ENCODE measurements at regions not wholly inside any gene's neighbourhood (a gene's known extent, or its start where the extent isn't known, plus 50 kb on each side); places are given as distances from the start of the nearest gene placed in this dataset.

DNA sequence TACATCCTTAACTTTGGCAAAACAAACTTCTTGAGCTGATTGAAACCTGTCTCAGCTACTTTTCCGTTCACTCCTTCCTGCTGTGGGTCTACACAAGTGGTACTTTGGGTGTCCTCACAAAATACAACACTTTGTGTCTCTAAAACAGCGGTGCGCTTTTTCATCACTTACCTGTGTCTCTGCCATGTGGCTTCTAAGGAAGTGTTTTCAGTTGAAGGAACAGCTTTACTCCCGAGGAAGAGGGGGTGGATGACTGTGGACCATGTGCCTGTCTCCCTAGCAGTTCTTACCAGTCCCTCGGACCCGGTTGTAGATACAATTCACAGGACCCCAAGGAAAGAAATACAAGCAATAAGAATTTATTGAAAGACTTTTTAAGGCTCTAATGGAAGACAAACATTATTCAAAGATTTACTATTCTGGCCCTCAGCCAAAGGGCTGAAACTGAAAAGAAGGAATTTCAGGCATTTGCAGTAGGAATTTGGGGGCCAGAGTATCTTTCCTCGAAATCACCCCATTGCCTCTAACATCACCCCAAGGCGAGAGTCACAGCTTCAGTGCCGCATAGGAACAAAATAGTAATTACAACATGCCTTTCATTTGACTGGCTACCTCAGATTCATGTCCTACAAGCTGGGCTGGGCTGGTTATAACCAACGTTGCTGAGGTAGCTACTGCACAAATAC, 246.3 kb downstream of the ACTR3B start:
- Histone ChIP-seq H3K4me1 (ENCODE audit: insufficient read depth) (no peaks in the 10 kb centered on the region), H3K27ac (ENCODE audit: low read depth) (no peak overlapping the region), H3K4me3 (ENCODE audit: low read depth, low read length) (no peak overlapping the region), H3K36me3 (ENCODE audit: insufficient read depth) (no peaks in the 10 kb centered on the region)
- no peak for DNase-seq (ENCODE audit: extremely low spot score)
- WGBS, result 47% methylated on average over 10 of the region's 10 CpGs

DNA sequence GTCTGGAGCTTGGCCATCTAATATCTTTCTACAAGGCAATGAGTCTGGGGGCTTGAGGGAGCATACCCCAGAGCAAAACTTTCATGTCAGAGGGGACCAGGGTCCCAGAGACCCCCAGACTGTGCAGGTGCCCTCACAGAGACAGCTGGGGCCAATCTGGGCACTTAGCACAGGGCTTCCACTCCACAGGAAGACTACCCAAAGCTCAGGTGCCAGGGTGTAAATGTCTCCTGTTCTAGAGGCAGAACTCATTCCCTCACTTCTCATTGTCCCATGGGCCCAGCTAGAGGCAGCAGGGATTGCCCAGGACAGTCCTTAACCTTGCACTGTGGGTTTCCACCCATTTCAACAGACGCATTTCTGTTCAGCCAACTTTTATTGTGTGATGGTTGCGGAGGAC, 246.9 kb downstream of the ACTR3B start:
- Histone ChIP-seq H3K4me1 (ENCODE audit: insufficient read depth) (no peaks in the 10 kb centered on the region), H3K4me3 (ENCODE audit: low read depth, low read length) (no peak overlapping the region), H3K36me3 (ENCODE audit: insufficient read depth) (no peaks in the 10 kb centered on the region), H3K27ac (ENCODE audit: low read depth) (no peak overlapping the region)
- 91% methylated on average over 2 of the region's 2 CpGs for WGBS
- DNase-seq (ENCODE audit: extremely low spot score), result no peak

DNA sequence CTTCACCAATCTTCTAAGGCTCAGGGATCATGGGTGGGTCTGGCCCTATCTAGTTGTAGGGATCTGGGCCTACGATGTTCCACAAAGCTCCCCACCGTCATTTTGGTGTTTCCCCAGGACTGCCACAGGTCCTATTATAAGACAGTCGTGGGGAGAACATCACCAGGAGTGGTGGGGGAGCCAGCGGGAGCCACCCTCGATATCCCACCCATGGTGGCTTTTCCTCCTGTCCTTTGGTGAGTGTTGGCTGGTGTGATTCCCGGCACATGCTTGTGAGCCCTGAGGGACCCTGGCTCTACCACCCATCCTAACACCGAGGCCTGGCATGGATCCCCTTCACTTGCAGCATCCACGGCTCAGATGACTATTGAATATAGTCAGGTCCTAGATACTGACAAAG, 247.4 kb downstream of the ACTR3B start:
- Histone ChIP-seq H3K4me1 (ENCODE audit: insufficient read depth) (no peaks in the 10 kb centered on the region), H3K36me3 (ENCODE audit: insufficient read depth) (no peaks in the 10 kb centered on the region), H3K27ac (ENCODE audit: low read depth) (no peak overlapping the region), H3K4me3 (ENCODE audit: low read depth, low read length) (no peak overlapping the region)
- 94% methylated on average over 8 of the region's 8 CpGs for WGBS
- no peak for DNase-seq (ENCODE audit: extremely low spot score)

DNA sequence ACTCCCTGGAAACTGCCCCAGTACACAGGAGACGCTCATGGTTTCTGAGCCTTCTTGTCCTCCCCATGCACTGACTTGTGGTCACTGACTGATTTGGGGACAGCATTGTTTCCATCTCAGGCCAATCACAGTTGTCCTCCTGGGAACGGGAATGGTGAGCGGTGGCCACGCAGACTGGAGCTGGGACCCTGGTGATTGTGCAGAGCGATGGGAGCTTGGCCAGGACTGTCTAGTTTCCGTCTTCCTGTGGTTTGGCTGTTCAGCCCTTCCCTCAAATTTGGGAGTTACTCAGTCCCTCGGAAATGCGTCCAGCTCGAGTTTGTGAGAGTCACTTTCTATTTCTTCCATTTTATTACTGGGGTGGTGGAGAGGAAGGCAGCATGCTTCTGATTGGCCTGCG, 250.9 kb downstream of the ACTR3B start:
- no peaks in the 10 kb centered on the region for H3K36me3 ChIP-seq (ENCODE audit: insufficient read depth)
- WGBS, result 87% methylated on average over 10 of the region's 10 CpGs
- DNase-seq (ENCODE audit: extremely low spot score), result no peak
- H3K4me1 ChIP-seq (ENCODE audit: insufficient read depth), result no peaks in the 10 kb centered on the region
- H3K4me3 ChIP-seq (ENCODE audit: low read depth, low read length), result no peak overlapping the region
- no peak overlapping the region for H3K27ac ChIP-seq (ENCODE audit: low read depth)

DNA sequence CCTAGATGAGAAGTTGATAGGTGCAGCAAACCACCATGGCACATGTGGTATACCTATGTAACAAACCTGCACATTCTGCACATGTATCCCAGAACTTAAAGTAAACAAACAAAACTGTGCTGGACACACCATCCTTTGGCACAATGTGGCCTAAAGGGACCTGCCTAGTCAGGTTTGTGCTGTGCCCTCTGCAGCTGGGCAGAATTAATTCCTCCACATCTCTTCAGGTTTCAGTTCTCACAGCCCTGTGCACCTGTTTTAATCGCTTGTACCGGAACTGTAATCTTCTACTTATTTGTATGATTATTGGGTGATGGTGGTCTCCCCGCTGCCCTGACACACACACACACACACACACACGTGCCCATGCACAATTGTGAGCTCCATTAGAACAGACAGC, 252.7 kb downstream of the ACTR3B start:
- no peak overlapping the region for H3K4me3 ChIP-seq (ENCODE audit: low read depth, low read length)
- H3K4me1 ChIP-seq (ENCODE audit: insufficient read depth), result no peaks in the 10 kb centered on the region
- 79% methylated on average over 4 of the region's 4 CpGs for WGBS
- DNase-seq (ENCODE audit: extremely low spot score), result no peak
- H3K36me3 ChIP-seq (ENCODE audit: insufficient read depth), result no peaks in the 10 kb centered on the region
- no peak overlapping the region for H3K27ac ChIP-seq (ENCODE audit: low read depth)

DNA sequence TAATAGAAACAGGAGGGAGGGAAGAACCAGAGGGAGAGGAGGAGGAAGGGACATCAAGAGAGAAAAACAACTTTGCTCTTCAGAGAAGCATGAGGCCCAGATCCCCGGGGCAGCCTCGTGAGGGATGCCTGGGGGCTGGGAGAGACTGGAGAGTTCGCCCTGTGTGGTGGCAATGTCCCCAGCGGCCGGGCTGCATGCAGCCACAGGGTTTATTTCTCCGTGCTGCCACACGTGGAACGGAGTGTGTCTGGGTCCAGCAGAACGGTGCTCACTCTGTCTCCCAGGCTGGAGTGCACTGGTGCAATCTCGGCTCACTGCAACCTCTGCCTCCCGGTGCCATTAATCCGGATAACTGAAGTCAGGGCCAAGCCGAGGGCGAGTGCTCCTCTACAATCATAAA, 257.7 kb downstream of the ACTR3B start:
- H3K4me1 ChIP-seq (ENCODE audit: insufficient read depth), result no peaks in the 10 kb centered on the region
- WGBS, result 45% methylated on average over 14 of the region's 14 CpGs
- H3K4me3 ChIP-seq (ENCODE audit: low read depth, low read length), result no peak overlapping the region
- no peaks in the 10 kb centered on the region for H3K36me3 ChIP-seq (ENCODE audit: insufficient read depth)
- H3K27ac ChIP-seq (ENCODE audit: low read depth), result no peak overlapping the region
- no peak for DNase-seq (ENCODE audit: extremely low spot score)

DNA sequence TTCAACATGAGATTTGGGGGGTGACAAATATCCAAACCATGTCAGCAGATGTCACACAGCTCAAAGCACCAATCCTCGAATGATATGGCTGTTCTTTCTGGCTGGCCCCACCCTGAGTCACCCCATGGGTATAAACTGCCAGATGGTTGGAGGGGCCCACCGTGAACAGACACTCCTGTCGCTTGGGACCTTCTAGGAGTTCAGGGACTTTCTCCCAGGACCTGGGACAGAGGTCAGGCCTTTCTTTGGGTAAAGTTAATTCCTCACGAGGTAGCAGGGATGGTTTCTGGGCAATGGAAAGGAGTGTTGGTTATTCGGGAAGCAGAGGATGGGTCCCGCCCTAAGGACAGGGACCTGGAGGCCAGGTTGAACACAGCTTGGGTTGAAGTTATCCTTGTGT, 262.0 kb downstream of the ACTR3B start:
- DNase-seq (ENCODE audit: extremely low spot score), result no peak
- Histone ChIP-seq H3K4me3 (ENCODE audit: low read depth, low read length) (no peak overlapping the region), H3K27ac (ENCODE audit: low read depth) (no peak overlapping the region), H3K36me3 (ENCODE audit: insufficient read depth) (no peaks in the 10 kb centered on the region), H3K4me1 (ENCODE audit: insufficient read depth) (no peaks in the 10 kb centered on the region)
- WGBS, result 78% methylated on average over 6 of the region's 6 CpGs

DNA sequence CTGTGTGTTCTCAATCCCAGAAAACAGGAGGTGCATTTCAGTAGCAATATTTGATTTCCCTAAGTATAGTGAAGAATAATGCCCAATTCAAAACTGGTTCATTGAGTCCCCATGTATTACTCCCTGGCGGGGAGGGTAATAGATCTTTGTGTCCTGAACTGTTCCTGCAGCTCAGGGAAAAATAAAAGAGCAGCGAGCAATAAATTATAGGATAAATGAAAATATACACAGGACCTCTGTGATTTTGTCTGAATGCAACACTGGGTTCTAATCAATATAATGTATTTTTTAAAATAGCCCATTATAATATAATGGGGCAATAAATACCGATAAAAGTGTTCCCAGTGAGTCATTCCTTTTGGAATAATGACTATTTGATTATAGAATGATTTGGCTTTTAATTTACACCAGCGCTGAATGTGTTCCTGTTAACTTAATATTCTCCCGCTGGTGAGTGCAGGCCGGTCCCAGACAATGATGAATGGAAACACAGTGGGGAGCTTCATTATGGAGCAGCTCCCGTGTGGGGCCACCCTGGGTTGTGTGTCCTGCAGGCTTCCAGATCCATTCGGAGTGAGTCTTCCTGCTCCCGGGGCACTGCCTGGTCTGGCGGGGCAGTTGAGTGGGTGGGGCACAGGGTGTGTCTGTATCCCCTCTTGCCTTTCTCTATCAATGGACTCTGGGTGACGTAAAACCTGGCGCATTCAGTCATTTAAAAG, 263.1 kb downstream of the ACTR3B start:
- H3K36me3 ChIP-seq (ENCODE audit: insufficient read depth), result no peaks in the 10 kb centered on the region
- no peak overlapping the region for H3K27ac ChIP-seq (ENCODE audit: low read depth)
- H3K4me3 ChIP-seq (ENCODE audit: low read depth, low read length), result no peak overlapping the region
- DNase-seq (ENCODE audit: extremely low spot score), result no peak
- H3K4me1 ChIP-seq (ENCODE audit: insufficient read depth), result no peaks in the 10 kb centered on the region
- WGBS, result 57% methylated on average over 12 of the region's 12 CpGs

DNA sequence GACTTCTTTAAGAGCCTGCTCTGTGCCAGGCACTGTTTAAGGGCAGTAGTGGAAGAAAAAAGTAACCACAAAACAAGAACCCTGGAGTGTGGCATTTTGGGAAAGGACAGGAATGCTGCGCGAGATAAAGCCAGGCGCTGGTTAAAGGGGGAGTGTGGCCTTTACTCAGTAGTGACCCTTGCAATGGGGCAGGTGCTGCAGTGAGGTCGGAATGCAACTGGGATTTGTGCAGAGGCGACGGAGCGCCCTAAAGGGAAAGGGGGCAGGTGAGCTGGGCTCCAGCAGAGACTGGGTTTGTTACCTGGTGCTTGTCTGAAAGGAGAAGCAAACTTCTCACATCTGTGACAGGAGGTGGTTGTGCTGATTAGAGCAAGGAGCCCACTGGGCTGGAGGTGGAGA, 263.6 kb downstream of the ACTR3B start:
- no peak for DNase-seq (ENCODE audit: extremely low spot score)
- H3K4me3 ChIP-seq (ENCODE audit: low read depth, low read length), result no peak overlapping the region
- no peak overlapping the region for H3K27ac ChIP-seq (ENCODE audit: low read depth)
- WGBS, result 77% methylated on average over 7 of the region's 7 CpGs
- H3K36me3 ChIP-seq (ENCODE audit: insufficient read depth), result no peaks in the 10 kb centered on the region
- H3K4me1 ChIP-seq (ENCODE audit: insufficient read depth), result no peaks in the 10 kb centered on the region

DNA sequence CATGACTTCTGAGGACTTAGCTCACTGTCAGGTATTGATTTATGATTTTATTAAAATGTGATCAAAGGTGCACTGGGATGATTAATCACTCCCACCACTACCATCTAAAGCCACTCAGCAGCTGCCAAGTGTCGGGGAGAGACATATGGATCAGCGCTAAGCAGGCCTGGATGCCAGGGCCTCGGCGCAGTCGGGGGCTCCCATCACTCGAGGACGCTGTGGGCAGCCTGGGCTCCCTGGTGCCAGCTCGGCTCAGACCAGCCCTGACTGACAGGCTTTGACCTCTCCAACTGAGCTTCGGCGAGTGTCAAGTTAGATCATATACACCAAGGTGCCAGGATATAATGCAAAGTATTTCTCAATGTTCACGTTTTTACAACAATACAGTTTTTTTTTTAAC, 267.7 kb downstream of the ACTR3B start:
- Histone ChIP-seq H3K27ac (ENCODE audit: low read depth) (no peak overlapping the region), H3K4me3 (ENCODE audit: low read depth, low read length) (no peak overlapping the region), H3K36me3 (ENCODE audit: insufficient read depth) (no peaks in the 10 kb centered on the region), H3K4me1 (ENCODE audit: insufficient read depth) (no peaks in the 10 kb centered on the region)
- 88% methylated on average over 11 of the region's 11 CpGs for WGBS
- DNase-seq (ENCODE audit: extremely low spot score), result no peak

DNA sequence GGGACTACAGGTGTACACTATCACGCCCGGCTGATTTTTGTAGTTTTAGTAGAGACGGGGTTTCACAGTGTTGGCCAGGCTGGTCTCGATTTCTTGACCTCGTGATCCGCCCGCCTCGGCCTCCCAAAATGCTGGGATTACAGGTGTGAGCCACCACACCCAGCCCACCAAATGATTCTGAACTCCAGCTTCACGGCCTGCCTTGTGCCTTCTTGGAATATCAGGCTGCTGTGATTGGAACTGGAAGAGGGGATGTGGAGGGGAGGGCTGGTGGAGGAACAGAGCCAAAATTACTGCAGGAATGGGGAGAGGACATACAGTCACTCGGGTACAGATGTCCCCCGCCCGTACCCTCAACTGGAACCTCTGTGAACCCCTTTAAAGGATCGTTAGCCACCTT, 268.4 kb downstream of the ACTR3B start:
- Histone ChIP-seq H3K36me3 (ENCODE audit: insufficient read depth) (no peaks in the 10 kb centered on the region), H3K4me1 (ENCODE audit: insufficient read depth) (no peaks in the 10 kb centered on the region)

DNA sequence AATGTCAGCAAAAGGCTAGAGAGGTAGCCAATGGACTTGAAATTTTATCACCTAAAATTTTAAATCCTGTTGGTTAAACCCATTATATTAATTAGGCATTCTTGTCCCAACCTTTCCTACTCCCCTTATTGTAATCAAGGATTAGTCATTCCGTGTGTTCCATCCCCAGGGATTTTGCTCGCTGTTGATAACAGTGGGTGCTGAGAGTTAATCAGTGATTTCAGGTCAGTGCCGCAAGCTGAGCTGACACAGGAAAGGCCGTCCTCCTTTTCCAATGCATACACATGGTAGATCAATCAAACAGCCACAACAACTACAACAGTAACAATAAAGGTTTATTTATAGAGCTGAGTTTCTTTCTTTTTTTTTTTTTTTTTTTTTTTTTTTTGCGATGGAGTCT, 271.4 kb downstream of the ACTR3B start:
- no peak overlapping the region for H3K27ac ChIP-seq (ENCODE audit: low read depth)
- DNase-seq (ENCODE audit: extremely low spot score), result no peak
- H3K4me1 ChIP-seq (ENCODE audit: insufficient read depth), result no peaks in the 10 kb centered on the region
- WGBS, result 81% methylated on average over 5 of the region's 5 CpGs
- H3K36me3 ChIP-seq (ENCODE audit: insufficient read depth), result no peaks in the 10 kb centered on the region
- H3K4me3 ChIP-seq (ENCODE audit: low read depth, low read length), result no peak overlapping the region

More for the DNA sequence above, 268.4 kb downstream of the ACTR3B start:
- Histone ChIP-seq H3K4me3 (ENCODE audit: low read depth, low read length) (no peak overlapping the region), H3K27ac (ENCODE audit: low read depth) (no peak overlapping the region)
- DNase-seq (ENCODE audit: extremely low spot score), result no peak
- WGBS, result 91% methylated on average over 13 of the region's 13 CpGs

DNA sequence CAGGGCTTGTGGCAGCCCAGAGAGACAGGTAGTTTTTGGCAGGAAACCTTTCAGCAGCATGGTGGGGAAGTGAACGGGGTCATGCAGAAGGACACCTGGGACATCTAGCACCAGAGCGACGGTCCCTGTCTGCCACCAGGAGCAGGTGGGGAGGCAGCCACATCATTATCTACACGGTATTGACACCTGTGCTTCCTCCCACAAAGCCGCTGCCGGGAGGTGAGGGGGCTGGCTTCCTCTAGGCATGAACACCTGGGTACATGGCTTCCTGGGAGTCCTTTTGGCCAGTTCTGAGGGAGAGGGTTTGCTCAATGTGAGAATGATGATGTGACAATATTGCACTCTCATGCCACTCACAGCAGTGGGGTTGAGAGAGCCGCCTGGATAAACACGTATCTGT, 275.2 kb downstream of the ACTR3B start:
- 81% methylated on average over 8 of the region's 8 CpGs for WGBS
- Histone ChIP-seq H3K27ac (ENCODE audit: low read depth) (no peak overlapping the region), H3K4me3 (ENCODE audit: low read depth, low read length) (no peak overlapping the region), H3K36me3 (ENCODE audit: insufficient read depth) (no peaks in the 10 kb centered on the region), H3K4me1 (ENCODE audit: insufficient read depth) (no peaks in the 10 kb centered on the region)
- DNase-seq (ENCODE audit: extremely low spot score), result no peak

DNA sequence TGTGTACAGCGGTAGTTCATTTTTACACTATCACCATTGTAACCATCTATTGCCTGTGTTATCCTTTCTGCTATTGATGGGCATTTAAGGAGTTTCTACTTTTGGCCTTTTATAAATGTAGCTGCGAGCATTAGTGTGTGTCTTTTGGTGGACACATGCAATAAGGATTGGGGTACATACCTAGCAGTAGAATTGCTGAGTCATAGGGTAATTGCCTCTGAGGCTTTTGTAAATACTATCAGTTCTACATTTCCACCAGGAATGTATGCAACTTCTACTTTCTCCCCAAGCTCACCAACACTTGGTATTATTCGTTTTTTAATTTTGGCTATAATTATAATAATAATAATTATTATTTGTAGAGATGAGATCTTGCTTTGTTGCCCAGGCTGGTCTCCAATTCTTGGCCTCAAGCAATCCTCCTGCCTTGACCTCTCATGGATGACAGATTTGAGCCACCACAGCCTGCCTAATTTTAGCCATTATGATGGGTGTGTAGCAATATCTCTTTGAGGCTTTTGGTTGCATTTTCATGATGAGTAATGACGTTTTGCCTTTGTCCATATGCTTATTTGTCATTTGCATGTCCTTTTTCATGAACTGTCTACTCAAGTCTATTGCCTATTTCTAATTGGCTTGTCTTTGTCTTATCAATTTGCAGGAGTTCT, 277.0 kb downstream of the ACTR3B start:
- H3K27ac ChIP-seq (ENCODE audit: low read depth), result no peak overlapping the region
- 74% methylated on average over 4 of the region's 4 CpGs for WGBS
- no peak for DNase-seq (ENCODE audit: extremely low spot score)
- H3K4me3 ChIP-seq (ENCODE audit: low read depth, low read length), result no peak overlapping the region
- H3K4me1 ChIP-seq (ENCODE audit: insufficient read depth), result no peaks in the 10 kb centered on the region
- H3K36me3 ChIP-seq (ENCODE audit: insufficient read depth), result no peaks in the 10 kb centered on the region

Data from urinary bladder (tissue), 3 donors.